ENCODE measurements at regions not wholly inside any gene's neighbourhood (a gene's known extent, or its start where the extent isn't known, plus 50 kb on each side); places are given as distances from the start of the nearest gene placed in this dataset.
"Not testable (repeated sequence)": the region's sequence is repeated elsewhere in the genome, so short reads cannot be mapped to it uniquely, and the experiment has no call there.

DNA sequence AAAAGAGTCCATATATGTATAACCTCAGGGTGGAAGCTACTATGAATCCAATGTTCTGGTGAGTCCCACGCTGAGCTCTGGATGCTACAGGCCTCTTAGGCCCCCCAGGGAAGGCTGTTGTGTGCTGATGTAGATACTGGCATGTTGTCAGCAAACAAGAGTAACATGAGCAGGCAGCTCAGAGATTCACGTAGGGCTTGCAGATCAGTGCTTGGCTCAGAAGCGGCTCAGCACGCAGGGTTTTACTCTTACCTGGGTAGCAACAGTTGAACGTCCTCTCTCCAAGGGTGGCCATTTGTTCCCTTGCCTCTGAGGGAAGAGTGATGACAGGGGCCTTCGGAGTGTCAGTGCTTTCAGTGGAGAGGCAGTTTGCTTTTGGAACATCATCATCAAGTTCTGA is 93.4 kb downstream of the ZFP64 start:
- no peak for DNase-seq

DNA sequence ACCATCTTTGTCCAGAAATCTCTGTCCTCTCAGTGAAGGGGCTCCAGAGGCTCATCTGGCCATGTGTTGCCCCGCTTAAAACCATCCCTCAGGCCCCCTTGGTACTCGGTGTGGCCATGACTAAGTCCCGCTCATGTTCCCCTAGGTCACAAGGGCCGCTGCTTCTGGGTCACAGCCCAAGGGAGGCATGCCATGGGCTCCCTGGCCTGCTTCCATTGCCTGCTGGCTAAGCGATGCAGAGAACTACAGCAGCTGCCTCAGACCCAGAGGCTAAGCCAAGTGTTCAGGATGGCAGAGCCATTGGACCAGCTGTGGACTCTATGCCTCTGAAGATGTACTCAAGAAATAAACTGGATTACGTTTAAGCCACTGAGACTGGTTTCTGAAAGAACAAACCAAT is 95.5 kb downstream of the ZFP64 start:
- DNase-seq, result no peak

DNA sequence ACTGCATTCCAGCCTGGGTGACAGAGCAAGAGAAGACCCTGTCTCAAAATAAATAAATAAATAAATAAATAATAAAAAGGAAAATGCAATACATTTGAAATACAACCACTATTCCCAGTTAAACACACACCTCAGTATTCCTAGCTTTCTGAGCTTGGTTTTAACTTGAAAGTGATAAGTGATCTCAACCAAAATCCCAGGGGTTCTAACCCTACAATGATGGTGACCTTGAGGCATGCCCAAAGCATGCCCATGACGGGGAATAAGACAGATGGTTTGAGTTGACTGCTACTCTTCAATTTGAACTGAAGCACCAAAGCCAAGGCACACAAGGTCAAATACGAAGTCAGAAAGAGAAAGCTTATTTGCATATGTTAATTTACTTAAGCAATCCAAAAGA is 96.9 kb downstream of the ZFP64 start:
- no peak for DNase-seq

DNA sequence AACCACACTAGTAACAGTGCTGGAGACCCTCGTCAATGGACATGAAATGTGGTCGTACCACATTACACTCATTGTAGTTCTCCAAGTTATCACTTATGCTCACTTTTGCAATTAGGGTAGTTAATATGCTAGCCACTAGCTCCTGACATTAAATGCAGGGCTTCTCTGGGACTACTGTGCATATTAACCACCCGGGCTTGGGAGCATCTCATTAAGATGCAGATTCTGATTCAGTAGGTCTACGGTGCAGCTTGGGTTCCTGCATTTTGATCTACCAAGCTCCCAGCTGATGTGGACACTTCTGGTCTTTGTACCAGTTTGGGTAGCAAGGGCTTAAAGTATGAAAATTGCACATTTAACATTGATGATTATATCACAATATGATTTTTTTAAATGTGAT is 98.0 kb downstream of the ZFP64 start:
- no peak for DNase-seq

DNA sequence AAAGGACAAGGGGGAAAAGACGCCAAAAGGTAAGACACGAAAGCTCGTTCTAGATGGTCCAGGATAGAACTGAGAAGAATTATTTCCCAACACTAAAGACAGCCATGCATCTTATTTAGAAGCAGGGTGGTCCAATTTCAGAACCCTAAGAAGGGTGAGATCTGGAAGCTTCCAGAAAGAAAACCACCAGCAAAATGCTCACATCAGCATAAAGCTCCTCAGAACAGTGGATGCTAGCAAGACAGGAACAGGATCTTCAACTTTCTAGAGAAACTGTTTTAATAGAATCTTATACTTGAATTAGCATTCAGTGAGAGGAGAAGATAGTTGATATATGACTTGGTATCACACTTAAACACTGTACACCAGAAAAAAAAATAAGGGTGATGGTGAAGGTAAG is 101.5 kb downstream of the ZFP64 start:
- DNase-seq, result no peak

DNA sequence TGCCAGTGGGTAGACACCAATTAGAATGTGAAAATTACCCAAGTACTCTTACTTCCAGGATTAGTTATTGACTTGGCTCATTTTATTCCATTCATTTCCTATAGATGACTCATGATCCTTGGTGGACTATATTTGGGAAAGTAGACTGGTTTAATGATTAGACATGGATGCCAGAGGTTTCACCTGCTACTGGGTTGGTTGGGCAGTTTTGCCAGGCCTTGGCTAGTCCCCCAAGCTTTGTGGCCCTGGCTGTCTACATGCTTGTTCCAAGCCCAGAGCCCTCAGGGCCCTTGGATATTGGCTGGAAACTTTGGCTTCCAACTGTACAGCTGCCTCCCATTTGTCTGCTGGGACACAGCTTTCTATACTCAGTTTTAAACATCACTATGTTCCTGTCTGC is 104.1 kb downstream of the ZFP64 start:
- DNase-seq, result no peak

DNA sequence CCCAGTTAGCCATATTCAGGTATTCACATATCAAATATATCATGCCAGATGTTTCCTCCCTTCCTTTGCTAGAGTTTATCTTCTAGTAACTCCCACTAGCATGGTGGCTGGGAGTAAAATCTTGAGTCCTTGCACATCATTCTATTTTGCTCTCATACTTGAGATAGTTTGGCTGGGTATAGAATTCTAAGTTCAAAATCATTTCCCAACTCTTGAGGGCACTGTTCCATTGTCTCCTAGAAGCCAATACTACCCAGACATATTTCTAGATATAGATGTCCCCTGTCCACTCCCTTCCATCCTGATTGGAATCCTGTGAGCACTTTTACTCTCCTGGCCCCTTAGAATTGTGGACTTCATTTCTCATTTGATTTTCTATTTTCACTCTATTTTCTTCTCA is 104.7 kb downstream of the ZFP64 start:
- DNase-seq, result no peak

DNA sequence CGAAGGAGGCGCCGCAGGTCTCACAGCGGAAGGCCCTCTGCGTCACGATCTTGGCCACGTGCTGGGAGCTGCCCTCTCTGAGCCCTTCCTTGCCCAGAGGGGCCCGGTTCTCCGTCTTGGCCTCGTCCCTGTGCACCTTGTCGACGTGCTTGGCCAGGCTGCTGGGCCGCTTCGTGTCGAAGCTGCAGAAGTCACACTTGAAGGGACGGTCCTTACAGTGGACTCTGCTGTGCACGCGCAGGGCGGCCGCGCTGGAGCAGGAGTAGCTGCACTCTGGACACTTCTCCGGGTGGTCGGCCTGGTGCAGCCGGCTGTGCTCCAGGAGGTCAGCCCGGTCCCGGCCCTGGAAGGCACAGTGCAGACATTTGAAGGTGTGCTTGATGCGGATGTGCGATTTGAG is 106.9 kb downstream of the ZFP64 start:
- no peak for DNase-seq

DNA sequence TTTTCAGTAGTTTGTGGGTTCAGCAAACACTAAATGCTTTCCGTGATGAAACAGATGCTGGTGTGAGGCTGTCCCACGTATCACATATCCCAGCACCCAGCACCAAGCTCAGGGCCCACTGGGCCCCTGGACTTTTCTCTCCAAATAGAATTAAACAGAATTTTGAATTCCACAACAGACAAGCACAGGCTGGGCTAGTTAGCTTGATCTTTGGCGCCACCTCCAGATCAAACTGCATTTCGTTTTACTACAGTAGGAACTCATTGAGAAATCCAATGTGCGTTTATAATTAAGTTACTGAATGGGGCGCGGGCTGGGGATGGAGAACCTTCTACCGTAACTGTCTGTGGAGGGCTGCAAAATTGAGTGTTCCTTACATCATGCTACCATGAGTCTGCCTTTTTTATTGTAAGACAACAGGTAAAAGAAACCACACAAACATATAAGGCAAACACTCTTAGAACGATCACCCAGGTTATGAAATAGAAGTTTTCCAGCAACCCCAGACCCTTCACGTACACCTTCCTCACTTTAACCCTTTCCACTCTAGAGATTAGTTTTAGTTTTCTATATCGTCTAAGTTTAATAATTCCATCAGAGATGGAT is 107.8 kb downstream of the ZFP64 start:
- peak; percentile 81 for DNase-seq

DNA sequence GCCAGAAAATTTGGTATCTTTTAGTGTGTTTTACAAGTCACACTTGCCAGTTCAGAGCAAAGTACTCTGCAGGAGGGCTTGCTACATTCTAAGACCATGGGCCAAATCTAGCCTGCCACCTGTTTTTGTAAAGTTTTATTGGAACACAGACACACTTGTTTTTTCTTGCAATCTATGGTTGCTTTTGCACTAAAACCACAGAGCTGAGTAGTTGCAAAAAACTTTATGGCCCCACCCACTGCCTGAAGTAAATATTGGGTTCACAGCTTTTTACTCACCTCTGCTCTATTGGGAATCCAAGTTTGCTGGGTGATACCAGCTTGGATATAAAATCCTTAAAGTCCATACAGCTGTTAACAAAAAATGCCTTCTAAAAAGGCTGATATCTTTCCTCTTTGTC is 109.0 kb downstream of the ZFP64 start:
- DNase-seq, result peak; percentile 23

DNA sequence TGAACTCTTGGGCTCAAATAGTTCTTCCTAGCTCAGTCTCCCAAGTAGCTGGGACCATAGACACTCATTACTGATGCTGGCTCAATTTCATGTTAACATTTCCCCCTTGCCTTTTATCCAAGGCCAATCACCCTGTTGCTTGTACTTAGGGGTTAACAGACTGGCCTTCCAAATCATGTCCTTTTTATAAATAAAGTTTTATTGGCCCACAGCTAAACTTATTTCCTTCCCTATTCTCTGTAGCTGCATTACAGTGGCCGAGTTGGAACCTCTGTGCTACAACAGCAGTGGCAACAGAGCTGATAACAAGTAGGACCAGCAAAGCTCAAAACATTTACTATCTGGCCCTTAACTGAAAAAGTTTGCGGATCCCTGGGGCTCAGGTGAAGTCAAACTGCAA is 109.8 kb downstream of the ZFP64 start:
- no peak for DNase-seq

DNA sequence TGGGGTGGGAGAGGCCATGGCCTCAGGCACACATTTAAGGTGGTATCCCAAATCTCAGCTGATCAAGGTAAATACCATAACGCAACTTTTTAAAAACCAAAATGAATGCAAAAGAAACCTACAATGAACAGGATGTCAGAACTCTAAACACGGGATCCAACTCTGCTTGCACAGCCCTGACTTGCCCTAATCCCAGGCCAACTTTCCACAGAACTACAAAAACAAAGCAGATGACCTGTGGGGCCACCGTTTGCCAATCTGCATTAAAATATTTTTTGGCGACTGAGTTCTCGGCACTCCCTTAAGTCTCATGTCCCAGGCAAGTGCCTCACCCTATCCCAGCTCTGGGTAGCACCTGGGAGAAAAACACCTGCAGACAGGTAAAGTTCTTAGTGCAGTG is 110.5 kb downstream of the ZFP64 start:
- DNase-seq, result no peak

DNA sequence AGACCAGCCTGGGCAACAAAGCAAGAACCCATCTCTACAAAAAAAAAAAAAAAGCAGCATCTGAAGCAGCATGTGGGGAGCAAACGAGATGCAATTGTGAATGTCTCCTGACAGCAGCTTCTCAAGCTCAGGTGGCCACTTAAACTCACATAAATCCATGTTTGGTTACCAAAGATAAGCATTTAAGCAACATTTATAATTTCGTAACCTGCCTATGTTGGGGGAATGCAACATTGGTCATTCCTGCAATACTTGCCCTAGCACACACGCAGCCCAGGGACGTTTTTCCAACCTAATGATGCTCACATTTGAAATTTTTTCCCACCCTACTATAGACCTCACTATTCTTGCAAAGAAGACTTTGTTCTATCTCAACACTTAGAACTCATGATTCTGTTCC is 113.3 kb downstream of the ZFP64 start:
- no peak for DNase-seq

DNA sequence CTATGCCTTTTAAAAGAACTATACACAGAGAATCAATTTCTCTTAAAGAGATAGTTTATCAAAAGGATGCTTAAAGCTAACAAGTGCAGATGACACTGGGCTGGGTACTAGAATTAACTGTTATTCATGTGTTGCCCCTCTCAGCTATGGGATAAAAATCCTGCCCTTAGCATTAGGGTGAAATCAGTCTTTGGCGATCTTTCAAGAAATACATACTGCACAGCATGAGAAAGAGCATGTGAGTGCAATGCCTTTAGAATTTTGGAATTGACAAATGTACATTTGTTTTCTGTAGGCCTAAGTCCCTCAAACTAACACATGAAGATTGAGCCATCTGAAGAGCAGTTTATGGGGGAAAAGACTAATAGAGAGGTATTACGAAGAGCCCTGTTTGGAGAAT is 115.4 kb downstream of the ZFP64 start:
- peak; percentile 42 for DNase-seq

DNA sequence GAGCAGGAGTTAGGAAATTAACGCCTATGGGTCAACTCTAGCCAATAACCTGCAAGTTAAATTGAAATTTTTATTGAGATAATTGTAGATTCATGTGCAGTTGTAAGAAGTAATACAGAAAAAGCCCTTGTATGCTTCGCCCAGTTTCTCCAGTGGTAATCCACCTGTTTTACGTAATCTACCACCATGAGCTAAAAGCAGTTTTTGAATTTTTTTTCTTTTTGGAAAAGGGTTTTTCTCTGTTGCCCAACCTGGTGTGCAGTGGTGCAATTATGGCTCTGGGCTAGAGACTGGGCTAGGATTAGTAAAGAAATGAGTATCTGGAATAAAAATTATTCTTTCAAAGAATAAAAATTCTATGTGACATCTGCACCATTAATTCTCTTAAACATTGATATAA is 116.2 kb downstream of the ZFP64 start:
- DNase-seq, result no peak

DNA sequence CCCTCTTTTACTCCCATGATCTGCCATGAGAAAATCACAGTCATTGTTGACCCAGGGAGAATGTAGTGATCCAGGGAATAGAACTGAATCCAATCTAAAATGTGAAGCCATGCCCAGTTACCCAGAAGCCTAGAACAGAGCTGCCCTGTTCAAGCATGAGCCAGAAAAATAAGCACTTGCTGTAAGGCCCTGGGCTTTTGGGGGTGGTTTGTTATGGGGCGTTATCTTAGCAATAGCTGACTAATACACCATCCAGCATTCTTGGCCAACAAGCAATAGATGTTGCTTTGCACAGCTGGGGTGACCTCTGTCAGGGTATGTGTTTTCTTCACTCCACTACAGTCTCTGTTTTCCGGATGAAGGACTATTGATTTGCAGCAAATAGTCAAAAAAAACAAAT is 120.4 kb downstream of the ZFP64 start:
- no peak for DNase-seq

DNA sequence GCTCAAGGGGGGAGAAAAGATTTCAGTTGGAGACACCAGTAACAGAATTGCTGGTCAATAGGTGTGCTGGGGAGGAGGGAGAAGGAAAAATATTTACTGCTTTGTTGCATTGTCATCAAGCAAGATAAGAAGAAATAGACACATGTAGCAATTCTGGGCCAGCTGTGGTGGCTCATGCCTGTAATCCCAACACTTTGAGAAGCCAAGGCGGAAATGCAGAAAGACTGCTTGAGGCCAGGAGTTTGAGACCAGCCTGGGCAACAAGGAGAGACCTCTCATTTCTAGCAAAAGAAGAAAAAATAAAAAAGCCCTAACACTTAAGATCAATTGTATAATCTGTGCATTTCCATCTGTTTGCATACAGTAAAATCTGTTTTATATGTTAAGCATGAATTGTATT is 126.6 kb downstream of the ZFP64 start:
- no peak for DNase-seq

DNA sequence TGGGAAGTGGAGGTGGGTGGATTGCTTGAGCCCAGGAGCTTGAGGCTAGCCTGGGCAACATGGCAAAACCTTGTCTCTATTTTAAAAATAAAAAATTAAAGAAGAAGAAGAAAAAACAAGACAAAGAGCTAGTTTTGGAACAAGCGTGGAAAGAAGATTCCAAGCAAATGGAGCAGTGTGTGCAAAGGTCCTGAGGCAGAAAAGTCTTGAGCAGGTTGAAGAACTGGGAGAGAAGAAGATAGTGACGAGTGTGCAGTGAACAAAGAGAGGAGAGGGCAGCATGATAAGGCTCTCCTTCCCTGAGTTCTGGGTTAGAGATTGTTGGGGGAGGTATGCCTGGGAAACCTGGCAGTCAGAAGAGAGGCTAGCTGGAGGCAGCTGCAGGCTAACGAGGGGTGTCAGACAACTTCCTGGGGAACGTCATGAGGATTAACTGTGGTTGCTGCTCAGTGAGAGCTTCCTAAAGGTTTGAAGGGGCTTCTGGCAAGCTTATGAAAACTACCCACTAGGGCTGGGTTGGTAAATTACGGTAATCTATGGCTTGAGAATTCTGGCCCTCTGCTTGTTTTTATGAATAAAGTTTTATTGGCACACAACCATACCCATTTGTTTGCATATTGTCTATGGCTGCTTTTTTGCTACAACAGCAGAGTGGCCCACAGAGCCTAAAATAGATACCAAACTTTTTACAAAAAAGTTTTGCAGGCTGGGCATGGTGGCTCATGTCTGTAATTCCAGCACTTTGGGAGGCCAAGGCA is 128.9 kb downstream of the ZFP64 start:
- DNase-seq, result no peak

DNA sequence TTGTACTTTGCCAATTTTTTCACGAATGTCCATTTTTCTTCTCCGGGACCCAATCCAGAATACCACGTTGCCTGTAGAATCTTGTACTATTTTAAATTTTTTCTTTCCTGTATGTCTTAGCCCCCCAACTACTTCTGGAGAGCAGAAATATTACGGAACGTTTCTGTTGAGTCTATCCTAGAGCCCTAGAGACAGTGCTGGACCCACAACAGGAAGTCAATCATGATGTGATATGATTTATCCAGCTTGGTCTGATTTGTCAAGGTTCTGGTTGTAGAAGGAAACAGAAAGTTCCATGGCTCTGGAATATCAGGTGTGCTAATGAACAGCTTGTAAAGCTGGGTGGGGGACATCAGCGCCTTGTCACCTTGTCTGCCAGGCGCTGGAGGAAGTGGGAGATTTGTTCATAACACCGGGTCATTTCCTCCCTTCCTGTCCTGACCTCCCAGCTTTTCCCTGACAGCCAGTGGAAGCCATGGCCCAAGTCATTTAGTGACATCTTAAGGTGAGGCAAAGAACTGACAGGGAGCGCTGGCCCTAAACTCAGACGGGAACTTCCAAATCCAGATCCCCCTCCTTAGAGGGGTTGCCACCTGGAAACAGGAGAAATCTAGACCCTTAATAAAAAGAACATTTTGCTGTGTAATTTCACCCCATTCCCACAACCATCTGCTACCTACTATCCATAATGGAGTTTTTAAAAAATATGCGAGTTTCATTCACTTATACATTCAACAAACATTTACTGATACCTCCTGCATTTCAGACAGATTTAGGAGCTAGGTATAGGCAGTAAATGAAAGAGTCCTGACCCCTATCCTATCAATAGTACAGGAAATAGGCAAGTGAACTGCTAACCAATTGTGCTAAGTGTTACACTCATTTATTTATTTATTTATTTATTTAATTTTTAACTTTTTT is 130.5 kb downstream of the ZFP64 start:
- no peak for DNase-seq

DNA sequence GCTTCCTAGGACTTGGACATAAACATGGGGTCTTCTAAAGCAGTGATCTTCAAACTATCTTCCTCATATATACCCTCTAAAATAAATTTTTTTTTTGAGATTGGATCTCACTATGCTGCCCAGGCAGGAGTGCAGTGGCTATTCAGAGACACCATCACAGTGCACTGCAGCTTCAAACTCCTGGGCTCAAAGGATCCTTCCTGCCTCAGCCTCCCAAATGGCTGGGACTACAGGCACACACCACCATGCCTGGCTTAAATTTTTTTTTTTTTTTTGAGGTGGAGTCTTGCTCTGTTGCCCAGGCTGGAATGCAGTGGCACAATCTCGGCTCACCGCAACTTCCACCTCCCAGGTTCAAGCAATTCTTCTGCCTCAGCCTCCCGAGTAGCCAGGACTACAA is 134.4 kb downstream of the ZFP64 start:
- not testable (repeated sequence) for DNase-seq

DNA sequence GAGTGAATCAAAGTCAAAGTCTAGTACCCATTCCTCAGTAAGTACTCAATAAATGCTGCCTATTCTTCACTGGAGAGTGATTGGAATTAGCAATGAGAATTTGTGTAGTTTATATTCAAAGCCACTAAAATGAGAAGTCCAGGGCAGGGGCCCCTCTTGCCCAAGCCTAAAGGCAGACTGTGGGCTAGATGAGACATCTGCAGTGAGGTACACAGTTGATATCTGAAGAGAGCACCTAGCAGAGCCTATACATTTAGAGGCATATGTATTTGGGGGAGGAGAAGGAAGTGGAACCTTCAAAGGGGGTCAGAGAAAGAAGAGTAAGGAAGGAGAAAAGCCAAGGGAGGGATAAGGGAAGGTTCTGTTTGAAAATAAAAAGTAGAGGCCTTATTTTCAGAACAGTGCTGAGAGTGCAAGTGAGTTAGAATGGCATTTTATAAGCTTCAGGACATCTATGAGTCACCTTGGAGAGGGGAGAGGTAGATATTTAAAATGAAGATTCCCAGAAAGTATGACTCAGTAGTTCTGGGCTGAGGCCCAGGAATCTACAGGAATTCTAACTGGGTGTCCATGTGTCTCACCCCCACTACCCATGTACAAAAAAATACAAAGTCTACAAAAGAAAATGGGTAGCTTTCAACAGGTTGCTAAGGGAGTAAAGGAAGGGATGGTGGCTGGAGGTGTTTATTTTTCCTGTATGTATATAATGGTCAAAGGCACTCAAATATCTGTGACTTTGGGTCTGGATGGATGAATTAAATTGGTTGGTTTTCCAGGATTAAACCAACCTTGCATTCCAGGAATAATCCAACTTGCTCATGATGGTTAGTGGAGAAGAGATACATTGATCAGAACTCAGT is 135.1 kb downstream of the ZFP64 start:
- no peak for DNase-seq

DNA sequence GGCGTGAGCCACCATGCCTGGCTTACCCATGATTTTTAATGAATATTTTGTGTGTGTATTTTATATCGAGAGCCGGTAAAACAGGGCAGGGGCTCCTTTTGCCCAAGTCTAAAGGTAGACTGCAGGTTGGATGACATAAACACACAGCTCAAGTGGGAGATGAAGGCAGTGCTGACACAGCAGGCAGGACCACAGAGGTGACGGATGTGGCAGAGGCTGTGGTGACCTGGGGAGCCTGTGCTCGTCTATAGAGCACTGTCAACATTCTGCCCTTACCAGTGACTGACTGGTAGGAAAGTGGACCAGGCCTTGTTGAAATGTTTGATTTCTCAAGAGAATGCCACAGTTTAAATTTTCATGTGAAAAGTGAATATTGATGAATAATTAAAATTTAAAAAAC is 137.5 kb downstream of the ZFP64 start:
- no peak for DNase-seq
